Left ventricle myocardium inferior (tissue), 1 donor: ENCODE measurements at regions not wholly inside any gene's neighbourhood (a gene's known extent, or its start where the extent isn't known, plus 50 kb on each side); places are given as distances from the start of the nearest gene placed in this dataset.

ENCODE experiments used
- DNase-seq: peaks from one replicate; pipeline ENCODE4 v3.0.0-alpha.2; 2020
- H3K27ac ChIP-seq: fragments of 200-600 bp; replicated peaks from 2 replicates; pipeline ENCODE4 v1.8.0; 2021
- H3K27me3 ChIP-seq: fragments of 200-600 bp; 2 replicates; pipeline ENCODE4 v1.8.0; 2021; ENCODE audit warnings: low read depth
- H3K36me3 ChIP-seq: fragments of 200-600 bp; 2 replicates; pipeline ENCODE4 v1.8.0; 2021
- H3K4me1 ChIP-seq: fragments of 200-600 bp; 2 replicates; pipeline ENCODE4 v1.8.0; 2021
- H3K4me3 ChIP-seq: fragments of 200-600 bp; 2 replicates; pipeline ENCODE4 v1.8.0; 2021; ENCODE audit warnings: mild to moderate bottlenecking, moderate library complexity
- H3K9me3 ChIP-seq: fragments of 200-600 bp; replicated peaks from 2 replicates; pipeline ENCODE4 v1.8.0; 2021
- CTCF ChIP-seq: fragments of 200-600 bp; IDR thresholded peaks from 2 replicates; pipeline ENCODE4 v1.8.0; 2021; ENCODE audit warnings: antibody characterized with exemption, mild to moderate bottlenecking, borderline replicate concordance
- intact Hi-C: fragments of 100-400 bp; cut with micrococcal nuclease; formaldehyde crosslinking; loops from one replicate; pipeline ENCODE4 v1.11.0; 2022
- donor health status: DM: no; HTN: yes; CAD: no; lungs with severe emphysema.

GRCh38 chr16:85358704-85359146 is 246.5 kb upstream of the CIBAR2 start:
- TF ChIP-seq CTCF: no peak
- no peak overlapping the region for H3K4me3 ChIP-seq
- H3K36me3 ChIP-seq: no peaks in the 10 kb centered on the region
- no peak overlapping the region for H3K27ac ChIP-seq
- no peaks in the 10 kb centered on the region for H3K9me3 ChIP-seq
- H3K4me1 ChIP-seq: peaks cover 12% of the 10 kb centered on the region
- intact Hi-C loops: no loop called here
- H3K27me3 ChIP-seq: no peaks in the 10 kb centered on the region
- no peak for DNase-seq

- no peak for TF ChIP-seq CTCF
- no peak for DNase-seq
- intact Hi-C loops: no loop called here
Observed at GRCh38 chr16:85359147-85359822, 247.0 kb upstream of the CIBAR2 start.

GRCh38 chr16:85360323-85361277 is 248.3 kb upstream of the CIBAR2 start:
- H3K27ac ChIP-seq: no peak overlapping the region
- H3K27me3 ChIP-seq: no peaks in the 10 kb centered on the region
- H3K36me3 ChIP-seq: no peaks in the 10 kb centered on the region
- no peak for DNase-seq
- H3K4me3 ChIP-seq: no peak overlapping the region
- TF ChIP-seq CTCF: no peak
- intact Hi-C loops: no loop called here
- H3K9me3 ChIP-seq: no peaks in the 10 kb centered on the region
- H3K4me1 ChIP-seq: peaks cover 16% of the 10 kb centered on the region

More at GRCh38 chr16:85359147-85359822, 247.0 kb upstream of the CIBAR2 start:
- no peaks in the 10 kb centered on the region for H3K36me3 ChIP-seq
- H3K9me3 ChIP-seq: no peaks in the 10 kb centered on the region
- no peak overlapping the region for H3K4me3 ChIP-seq
- no peak overlapping the region for H3K27ac ChIP-seq
- H3K27me3 ChIP-seq: no peaks in the 10 kb centered on the region
- peaks cover 12% of the 10 kb centered on the region for H3K4me1 ChIP-seq

GRCh38 chr16:85361441-85362118 is 249.3 kb upstream of the CIBAR2 start:
- DNase-seq: peak; percentile 62
- H3K27ac ChIP-seq: peak overlapping the region; percentile 36
- intact Hi-C loops: no loop called here

More at GRCh38 chr16:85361441-85362118, 249.3 kb upstream of the CIBAR2 start:
- Histone ChIP-seq H3K4me3 (no peak overlapping the region), H3K4me1 (peaks cover 19% of the 10 kb centered on the region), H3K9me3 (no peaks in the 10 kb centered on the region), H3K27me3 (no peaks in the 10 kb centered on the region), H3K36me3 (no peaks in the 10 kb centered on the region)
- TF ChIP-seq CTCF: no peak
